ENCODE measurements at regions not wholly inside any gene's neighbourhood (a gene's known extent, or its start where the extent isn't known, plus 50 kb on each side); places are given as distances from the start of the nearest gene placed in this dataset.
A peak's percentile ranks its signal among the peaks of the same experiment; 100 is the strongest.
"Not testable (repeated sequence)": the region's sequence is repeated elsewhere in the genome, so short reads cannot be mapped to it uniquely, and the experiment has no call there.

- DNase-seq, result peak; percentile 8
Observed at GRCh38 chr4:57989430-57989829, 879.2 kb upstream of the IGFBP7 start.

GRCh38 chr4:57985161-57985560 is 875.0 kb upstream of the IGFBP7 start:
- DNase-seq, result no peak

GRCh38 chr4:57981123-57981522 is 870.9 kb upstream of the IGFBP7 start:
- no peak for DNase-seq

- no peak for DNase-seq
Observed at GRCh38 chr4:57974821-57975220, 864.6 kb upstream of the IGFBP7 start.

GRCh38 chr4:57973819-57974218 is 863.6 kb upstream of the IGFBP7 start:
- no peak for DNase-seq

- peak; percentile 14 for DNase-seq
Observed at GRCh38 chr4:57971261-57971660, 861.1 kb upstream of the IGFBP7 start.

GRCh38 chr4:57966987-57967760 is 857.0 kb upstream of the IGFBP7 start:
- DNase-seq, result no peak

- not testable (repeated sequence) for DNase-seq
Observed at GRCh38 chr4:57965431-57965830, 855.2 kb upstream of the IGFBP7 start.

GRCh38 chr4:57945298-57945697 is 835.1 kb upstream of the IGFBP7 start:
- DNase-seq, result no peak

GRCh38 chr4:57943682-57944081 is 833.5 kb upstream of the IGFBP7 start:
- DNase-seq, result peak; percentile 31

GRCh38 chr4:57937326-57937725 is 827.1 kb upstream of the IGFBP7 start:
- not testable (repeated sequence) for DNase-seq

- DNase-seq, result no peak
Observed at GRCh38 chr4:57926311-57926710, 816.1 kb upstream of the IGFBP7 start.

GRCh38 chr4:57924951-57925350 is 814.8 kb upstream of the IGFBP7 start:
- DNase-seq, result no peak

GRCh38 chr4:57916479-57916878 is 806.3 kb upstream of the IGFBP7 start:
- DNase-seq, result no peak

- no peak for DNase-seq
Observed at GRCh38 chr4:57911203-57911602, 801.0 kb upstream of the IGFBP7 start.

- DNase-seq, result no peak
Observed at GRCh38 chr4:57910151-57910550, 800.0 kb upstream of the IGFBP7 start.

- no peak for DNase-seq
Observed at GRCh38 chr4:57905965-57906364, 795.8 kb upstream of the IGFBP7 start.

GRCh38 chr4:57877047-57877458 is 766.9 kb upstream of the IGFBP7 start:
- DNase-seq, result no peak

GRCh38 chr4:57875829-57876392 is 765.7 kb upstream of the IGFBP7 start:
- no peak for DNase-seq

GRCh38 chr4:57866468-57867171 is 756.4 kb upstream of the IGFBP7 start:
- DNase-seq, result no peak

GRCh38 chr4:57865264-57865663 is 755.1 kb upstream of the IGFBP7 start:
- no peak for DNase-seq

GRCh38 chr4:57854748-57855147 is 744.6 kb upstream of the IGFBP7 start:
- DNase-seq, result no peak

GRCh38 chr4:57850141-57850540 is 740.0 kb upstream of the IGFBP7 start:
- DNase-seq, result no peak

- DNase-seq, result no peak
Observed at GRCh38 chr4:57832083-57832482, 721.9 kb upstream of the IGFBP7 start.
